ENCODE measurements at regions not wholly inside any gene's neighbourhood (a gene's known extent, or its start where the extent isn't known, plus 50 kb on each side); places are given as distances from the start of the nearest gene placed in this dataset.

DNA sequence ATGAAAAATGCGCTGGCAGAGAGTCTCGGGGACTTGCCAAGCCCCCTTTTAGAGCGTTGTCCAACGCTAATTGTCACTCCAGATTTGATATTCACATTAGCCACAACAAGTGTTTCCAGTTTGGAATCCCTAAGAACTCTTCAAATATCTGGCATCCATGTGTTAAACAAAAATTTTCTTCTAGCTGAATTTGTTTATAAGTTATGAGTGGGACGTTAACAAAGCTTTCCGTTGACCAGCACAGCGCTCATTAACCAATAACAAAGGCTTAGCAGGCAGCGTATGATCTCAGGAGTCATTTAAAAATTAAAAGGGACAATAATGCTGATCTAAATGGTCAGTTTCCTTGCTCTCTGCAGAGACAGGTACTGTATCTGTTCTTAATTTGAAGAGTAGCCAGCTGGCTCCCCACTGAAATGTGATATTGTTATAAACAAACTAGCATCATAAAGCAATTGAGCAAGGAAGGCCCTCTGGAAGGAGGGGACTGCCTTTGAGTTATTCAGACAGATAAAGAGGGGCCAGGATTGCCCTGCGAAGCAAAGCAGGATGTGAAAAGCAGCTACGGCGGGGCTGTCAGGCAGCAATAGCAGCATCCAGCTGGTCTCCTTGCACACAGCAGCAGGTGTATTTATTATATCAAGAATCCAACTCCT, 337.2 kb upstream of the SALL3 start:
- TF ChIP-seq, protein P1, sequence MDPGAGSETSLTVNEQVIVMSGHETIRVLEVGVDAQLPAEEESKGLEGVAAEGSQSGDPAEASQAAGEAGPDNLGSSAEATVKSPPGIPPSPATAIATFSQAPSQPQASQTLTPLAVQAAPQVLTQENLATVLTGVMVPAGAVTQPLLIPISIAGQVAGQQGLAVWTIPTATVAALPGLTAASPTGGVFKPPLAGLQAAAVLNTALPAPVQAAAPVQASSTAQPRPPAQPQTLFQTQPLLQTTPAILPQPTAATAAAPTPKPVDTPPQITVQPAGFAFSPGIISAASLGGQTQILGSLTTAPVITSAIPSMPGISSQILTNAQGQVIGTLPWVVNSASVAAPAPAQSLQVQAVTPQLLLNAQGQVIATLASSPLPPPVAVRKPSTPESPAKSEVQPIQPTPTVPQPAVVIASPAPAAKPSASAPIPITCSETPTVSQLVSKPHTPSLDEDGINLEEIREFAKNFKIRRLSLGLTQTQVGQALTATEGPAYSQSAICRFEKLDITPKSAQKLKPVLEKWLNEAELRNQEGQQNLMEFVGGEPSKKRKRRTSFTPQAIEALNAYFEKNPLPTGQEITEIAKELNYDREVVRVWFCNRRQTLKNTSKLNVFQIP (CRISPR knock-in tag; IDR thresholded peaks at IDR 0.05; ENCODE audit: borderline replicate concordance, low read depth): no peak
- TF ChIP-seq ESRRG (CRISPR knock-in tag; IDR thresholded peaks at IDR 0.05) (no peak), SNAI2 (CRISPR knock-in tag; IDR thresholded peaks at IDR 0.05) (no peak), ZFP30 (CRISPR knock-in tag; IDR thresholded peaks at IDR 0.05) (no peak), ZC3H10 (CRISPR knock-in tag; IDR thresholded peaks at IDR 0.05) (no peak), ARNTL (CRISPR knock-in tag; IDR thresholded peaks at IDR 0.05; ENCODE audit: borderline replicate concordance, low read depth) (no peak), BACH2 (CRISPR knock-in tag; IDR thresholded peaks at IDR 0.05; ENCODE audit: borderline replicate concordance) (no peak), ZFP3 (CRISPR knock-in tag; IDR thresholded peaks at IDR 0.05) (no peak), RARB (CRISPR knock-in tag; IDR thresholded peaks at IDR 0.05) (no peak), PPARA (CRISPR knock-in tag; IDR thresholded peaks at IDR 0.05; ENCODE audit: borderline replicate concordance) (no peak), ISL1 (CRISPR knock-in tag; IDR thresholded peaks at IDR 0.05) (no peak), ZNF70 (CRISPR knock-in tag; IDR thresholded peaks at IDR 0.05) (no peak)
- TF ChIP-seq, protein P2, sequence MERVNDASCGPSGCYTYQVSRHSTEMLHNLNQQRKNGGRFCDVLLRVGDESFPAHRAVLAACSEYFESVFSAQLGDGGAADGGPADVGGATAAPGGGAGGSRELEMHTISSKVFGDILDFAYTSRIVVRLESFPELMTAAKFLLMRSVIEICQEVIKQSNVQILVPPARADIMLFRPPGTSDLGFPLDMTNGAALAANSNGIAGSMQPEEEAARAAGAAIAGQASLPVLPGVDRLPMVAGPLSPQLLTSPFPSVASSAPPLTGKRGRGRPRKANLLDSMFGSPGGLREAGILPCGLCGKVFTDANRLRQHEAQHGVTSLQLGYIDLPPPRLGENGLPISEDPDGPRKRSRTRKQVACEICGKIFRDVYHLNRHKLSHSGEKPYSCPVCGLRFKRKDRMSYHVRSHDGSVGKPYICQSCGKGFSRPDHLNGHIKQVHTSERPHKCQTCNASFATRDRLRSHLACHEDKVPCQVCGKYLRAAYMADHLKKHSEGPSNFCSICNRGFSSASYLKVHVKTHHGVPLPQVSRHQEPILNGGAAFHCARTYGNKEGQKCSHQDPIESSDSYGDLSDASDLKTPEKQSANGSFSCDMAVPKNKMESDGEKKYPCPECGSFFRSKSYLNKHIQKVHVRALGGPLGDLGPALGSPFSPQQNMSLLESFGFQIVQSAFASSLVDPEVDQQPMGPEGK (CRISPR knock-in tag; IDR thresholded peaks at IDR 0.05; ENCODE audit: borderline replicate concordance): no peak
- TF ChIP-seq, protein P3, sequence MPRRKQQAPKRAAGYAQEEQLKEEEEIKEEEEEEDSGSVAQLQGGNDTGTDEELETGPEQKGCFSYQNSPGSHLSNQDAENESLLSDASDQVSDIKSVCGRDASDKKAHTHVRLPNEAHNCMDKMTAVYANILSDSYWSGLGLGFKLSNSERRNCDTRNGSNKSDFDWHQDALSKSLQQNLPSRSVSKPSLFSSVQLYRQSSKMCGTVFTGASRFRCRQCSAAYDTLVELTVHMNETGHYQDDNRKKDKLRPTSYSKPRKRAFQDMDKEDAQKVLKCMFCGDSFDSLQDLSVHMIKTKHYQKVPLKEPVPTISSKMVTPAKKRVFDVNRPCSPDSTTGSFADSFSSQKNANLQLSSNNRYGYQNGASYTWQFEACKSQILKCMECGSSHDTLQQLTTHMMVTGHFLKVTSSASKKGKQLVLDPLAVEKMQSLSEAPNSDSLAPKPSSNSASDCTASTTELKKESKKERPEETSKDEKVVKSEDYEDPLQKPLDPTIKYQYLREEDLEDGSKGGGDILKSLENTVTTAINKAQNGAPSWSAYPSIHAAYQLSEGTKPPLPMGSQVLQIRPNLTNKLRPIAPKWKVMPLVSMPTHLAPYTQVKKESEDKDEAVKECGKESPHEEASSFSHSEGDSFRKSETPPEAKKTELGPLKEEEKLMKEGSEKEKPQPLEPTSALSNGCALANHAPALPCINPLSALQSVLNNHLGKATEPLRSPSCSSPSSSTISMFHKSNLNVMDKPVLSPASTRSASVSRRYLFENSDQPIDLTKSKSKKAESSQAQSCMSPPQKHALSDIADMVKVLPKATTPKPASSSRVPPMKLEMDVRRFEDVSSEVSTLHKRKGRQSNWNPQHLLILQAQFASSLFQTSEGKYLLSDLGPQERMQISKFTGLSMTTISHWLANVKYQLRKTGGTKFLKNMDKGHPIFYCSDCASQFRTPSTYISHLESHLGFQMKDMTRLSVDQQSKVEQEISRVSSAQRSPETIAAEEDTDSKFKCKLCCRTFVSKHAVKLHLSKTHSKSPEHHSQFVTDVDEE (CRISPR knock-in tag; IDR thresholded peaks at IDR 0.05): no peak
